ENCODE measurements at regions not wholly inside any gene's neighbourhood (a gene's known extent, or its start where the extent isn't known, plus 50 kb on each side); places are given as distances from the start of the nearest gene placed in this dataset.

- no peak for DNase-seq (ENCODE audit: low read depth)
These were observed 665.6 kb downstream of the SLITRK1 start for GRCh38 chr13:83216479-83217245.

GRCh38 chr13:83215627-83216026, 666.6 kb downstream of the SLITRK1 start:
- no peak for DNase-seq (ENCODE audit: low read depth)

- DNase-seq (ENCODE audit: low read depth), result no peak
These were observed 667.8 kb downstream of the SLITRK1 start for GRCh38 chr13:83214452-83214851.

- no peak for DNase-seq (ENCODE audit: low read depth)
These were observed 671.0 kb downstream of the SLITRK1 start for GRCh38 chr13:83211301-83211700.

- no peak for DNase-seq (ENCODE audit: low read depth)
These were observed 677.4 kb downstream of the SLITRK1 start for GRCh38 chr13:83204886-83205285.

GRCh38 chr13:83201506-83201905, 680.8 kb downstream of the SLITRK1 start:
- no peak for DNase-seq (ENCODE audit: low read depth)

- no peak for DNase-seq (ENCODE audit: low read depth)
These were observed 685.0 kb downstream of the SLITRK1 start for GRCh38 chr13:83197316-83197715.

- DNase-seq (ENCODE audit: low read depth), result no peak
These were observed 692.3 kb downstream of the SLITRK1 start for GRCh38 chr13:83190020-83190419.

- no peak for DNase-seq (ENCODE audit: low read depth)
These were observed 697.5 kb downstream of the SLITRK1 start for GRCh38 chr13:83184819-83185218.

GRCh38 chr13:83184150-83184475, 698.2 kb downstream of the SLITRK1 start:
- no peak for DNase-seq (ENCODE audit: low read depth)

- no peak for DNase-seq (ENCODE audit: low read depth)
These were observed 698.7 kb downstream of the SLITRK1 start for GRCh38 chr13:83183439-83184149.

- no peak for DNase-seq (ENCODE audit: low read depth)
These were observed 699.4 kb downstream of the SLITRK1 start for GRCh38 chr13:83182845-83183244.

- DNase-seq (ENCODE audit: low read depth), result no peak
These were observed 704.3 kb downstream of the SLITRK1 start for GRCh38 chr13:83178008-83178407.

- no peak for DNase-seq (ENCODE audit: low read depth)
These were observed 713.7 kb downstream of the SLITRK1 start for GRCh38 chr13:83168590-83168989.

GRCh38 chr13:83167203-83167602, 715.1 kb downstream of the SLITRK1 start:
- DNase-seq (ENCODE audit: low read depth), result no peak

- no peak for DNase-seq (ENCODE audit: low read depth)
These were observed 715.7 kb downstream of the SLITRK1 start for GRCh38 chr13:83166550-83166949.

GRCh38 chr13:83162493-83162892, 719.8 kb downstream of the SLITRK1 start:
- no peak for DNase-seq (ENCODE audit: low read depth)

- DNase-seq (ENCODE audit: low read depth), result no peak
These were observed 728.4 kb downstream of the SLITRK1 start for GRCh38 chr13:83153848-83154247.

GRCh38 chr13:83151308-83151660, 731.0 kb downstream of the SLITRK1 start:
- no peak for DNase-seq (ENCODE audit: low read depth)

GRCh38 chr13:83150616-83151307, 731.5 kb downstream of the SLITRK1 start:
- DNase-seq (ENCODE audit: low read depth), result no peak

GRCh38 chr13:83136660-83137059, 745.6 kb downstream of the SLITRK1 start:
- no peak for DNase-seq (ENCODE audit: low read depth)

GRCh38 chr13:83125791-83126190, 756.5 kb downstream of the SLITRK1 start:
- no peak for DNase-seq (ENCODE audit: low read depth)

GRCh38 chr13:83121896-83122295, 760.4 kb downstream of the SLITRK1 start:
- DNase-seq (ENCODE audit: low read depth), result no peak

All from activated gamma-delta T cell treated with anti-CD3 and anti-CD28 coated beads, Interleukin-2, amount 50 U/mL, for 16 hours (primary cell).